Brain microvascular endothelial cell (primary cell): ENCODE measurements at regions not wholly inside any gene's neighbourhood (a gene's known extent, or its start where the extent isn't known, plus 50 kb on each side); places are given as distances from the start of the nearest gene placed in this dataset.

Experiments used
- DNase-seq: peaks from one replicate; pipeline ENCODE4 v3.0.0-alpha.2; 2020
- H3K27ac ChIP-seq: fragments of 250-450 bp; sonication (Bioruptor Pico); 2 replicates; pipeline ENCODE4 v1.5.1; 2020; ENCODE audit warnings: mild to moderate bottlenecking, moderate library complexity
- H3K27me3 ChIP-seq: fragments of 250-450 bp; sonication (Bioruptor Pico); replicated peaks from 2 replicates; pipeline ENCODE4 v1.5.1; 2020; ENCODE audit warnings: mild to moderate bottlenecking
- H3K36me3 ChIP-seq: fragments of 250-450 bp; sonication (Bioruptor Pico); replicated peaks from 2 replicates; pipeline ENCODE4 v1.5.1; 2020; ENCODE audit warnings: mild to moderate bottlenecking
- H3K4me3 ChIP-seq: 2 replicates; pipeline ENCODE4 v1.5.1; 2011; ENCODE audit warnings: low read depth, mild to moderate bottlenecking, control low read depth, low read length, moderate library complexity
- CTCF ChIP-seq: IDR thresholded peaks from 2 replicates; pipeline ENCODE4 v1.5.1; 2011; ENCODE audit warnings: low read depth, mild to moderate bottlenecking, moderate library complexity, low read length, control low read depth, inconsistent platforms; ENCODE audit errors: missing control alignments
- in situ Hi-C: cut with HindIII; loops from 2 replicates; pipeline ENCODE4 v1.10.0; 2017; ENCODE audit warnings: low sequenced_read_pairs, low pct_ligation_motif_present

DNA sequence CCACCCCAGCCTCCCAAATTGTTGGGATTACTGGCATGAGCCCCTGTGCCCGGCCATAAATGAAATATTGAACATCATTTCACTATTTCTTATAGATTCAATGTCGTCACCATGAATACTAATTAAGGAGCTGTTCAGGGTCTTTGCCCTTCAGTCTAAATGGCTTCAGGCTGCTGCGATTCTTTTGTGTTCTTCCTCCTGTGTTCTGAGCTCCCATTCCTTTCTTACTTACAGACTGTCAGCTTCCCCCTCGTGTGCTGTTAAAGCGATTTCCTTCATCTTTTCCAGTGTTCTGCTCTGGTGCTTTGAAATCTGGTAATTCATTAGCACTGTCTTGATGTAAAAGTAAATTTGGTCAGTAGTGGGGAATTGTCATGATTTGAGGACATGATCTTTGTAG, 63.3 kb upstream of the PRDM1 start:
- no peak for DNase-seq
- Histone ChIP-seq H3K36me3 (no peaks in the 10 kb centered on the region), H3K4me3 (no peak overlapping the region), H3K27ac (no peak overlapping the region), H3K27me3 (no peaks in the 10 kb centered on the region)
- TF ChIP-seq CTCF = no peak
- in situ Hi-C loops = no loop called here

DNA sequence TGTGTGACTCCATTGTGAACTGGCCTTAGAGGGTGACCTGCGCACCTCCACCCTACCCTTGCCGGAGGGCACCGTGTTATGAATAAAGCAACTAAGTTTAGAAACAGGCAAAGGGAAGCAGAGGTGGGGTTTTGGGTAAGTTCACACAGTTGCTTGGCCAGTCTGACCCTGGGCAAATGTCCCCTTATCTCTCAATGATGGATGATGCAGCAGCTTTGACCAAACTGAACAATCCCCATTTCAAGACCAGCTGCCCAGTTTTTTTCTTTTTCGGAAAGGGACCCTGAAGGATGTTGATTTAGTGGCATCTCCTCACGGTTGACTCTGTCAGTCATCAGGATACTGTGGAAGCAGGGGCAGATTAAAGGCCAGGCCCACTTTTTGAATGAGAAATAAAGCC, 68.7 kb upstream of the PRDM1 start:
- Histone ChIP-seq H3K27me3 (no peaks in the 10 kb centered on the region), H3K4me3 (no peak overlapping the region), H3K36me3 (no peaks in the 10 kb centered on the region), H3K27ac (no peak overlapping the region)
- no peak for TF ChIP-seq CTCF
- in situ Hi-C loops = no loop called here
- DNase-seq = no peak

- Histone ChIP-seq H3K36me3 (no peaks in the 10 kb centered on the region), H3K27me3 (no peaks in the 10 kb centered on the region), H3K27ac (no peak overlapping the region), H3K4me3 (no peak overlapping the region)
- DNase-seq = no peak
- TF ChIP-seq CTCF = no peak
- in situ Hi-C loops = no loop called here
These were observed 71.2 kb upstream of the PRDM1 start for GRCh38 chr6:106014955-106015354.

DNA sequence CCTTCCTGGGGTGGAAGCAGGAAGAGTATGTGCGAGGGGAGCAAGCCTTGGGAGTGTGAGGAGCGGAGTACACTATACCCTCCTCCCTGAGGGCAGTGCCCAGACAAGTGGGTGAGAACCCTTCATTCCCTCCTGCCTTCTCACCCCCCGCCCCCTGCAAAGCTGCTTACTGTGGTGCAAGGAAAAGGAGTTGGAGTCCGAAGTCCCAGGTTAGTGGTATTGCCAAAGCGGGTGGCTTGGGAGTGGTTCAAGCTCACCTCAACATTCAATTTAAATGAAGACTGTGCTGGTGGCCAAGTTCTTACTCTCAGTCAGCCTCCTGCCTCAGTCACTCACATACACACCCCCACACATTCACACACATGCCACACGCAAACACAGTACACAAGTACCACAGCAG, 74.7 kb upstream of the PRDM1 start:
- in situ Hi-C loops = no loop called here
- H3K27me3 ChIP-seq = no peaks in the 10 kb centered on the region
- DNase-seq = no peak
- H3K36me3 ChIP-seq = no peaks in the 10 kb centered on the region
- no peak for TF ChIP-seq CTCF
- no peak overlapping the region for H3K27ac ChIP-seq
- no peak overlapping the region for H3K4me3 ChIP-seq

DNA sequence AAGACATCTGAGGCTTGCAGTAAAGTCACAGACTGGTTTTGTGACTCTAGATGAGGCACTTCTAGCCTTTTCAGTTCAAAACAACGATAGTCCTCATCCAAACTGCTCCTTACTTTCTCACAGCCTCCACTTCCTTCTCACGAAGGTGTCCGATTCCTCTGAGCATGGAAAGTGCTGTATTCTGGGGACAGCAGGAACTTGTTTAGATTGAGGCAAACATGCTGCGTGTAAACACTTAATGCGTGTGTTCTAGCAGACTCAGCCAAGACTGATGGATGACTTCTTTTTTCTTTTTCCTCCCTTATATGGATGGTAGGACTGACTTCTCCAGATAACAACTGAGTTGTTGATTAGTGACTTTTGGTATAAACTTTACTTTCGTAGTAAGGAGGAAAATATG, 80.2 kb upstream of the PRDM1 start:
- H3K4me3 ChIP-seq = no peak overlapping the region
- H3K27ac ChIP-seq = no peak overlapping the region
- H3K36me3 ChIP-seq = no peaks in the 10 kb centered on the region
- no peak for TF ChIP-seq CTCF
- H3K27me3 ChIP-seq = no peaks in the 10 kb centered on the region
- no peak for DNase-seq
- in situ Hi-C loops = no loop called here

- H3K4me3 ChIP-seq = no peak overlapping the region
- no peak for TF ChIP-seq CTCF
- H3K27ac ChIP-seq = no peak overlapping the region
These were observed 81.1 kb upstream of the PRDM1 start for GRCh38 chr6:106005013-106005412.

More at GRCh38 chr6:106005013-106005412, 81.1 kb upstream of the PRDM1 start:
- no peak for DNase-seq
- Histone ChIP-seq H3K27me3 (no peaks in the 10 kb centered on the region), H3K36me3 (no peaks in the 10 kb centered on the region)
- in situ Hi-C loops = no loop called here
